ENCODE measurements at regions not wholly inside any gene's neighbourhood (a gene's known extent, or its start where the extent isn't known, plus 50 kb on each side); places are given as distances from the start of the nearest gene placed in this dataset.

DNA sequence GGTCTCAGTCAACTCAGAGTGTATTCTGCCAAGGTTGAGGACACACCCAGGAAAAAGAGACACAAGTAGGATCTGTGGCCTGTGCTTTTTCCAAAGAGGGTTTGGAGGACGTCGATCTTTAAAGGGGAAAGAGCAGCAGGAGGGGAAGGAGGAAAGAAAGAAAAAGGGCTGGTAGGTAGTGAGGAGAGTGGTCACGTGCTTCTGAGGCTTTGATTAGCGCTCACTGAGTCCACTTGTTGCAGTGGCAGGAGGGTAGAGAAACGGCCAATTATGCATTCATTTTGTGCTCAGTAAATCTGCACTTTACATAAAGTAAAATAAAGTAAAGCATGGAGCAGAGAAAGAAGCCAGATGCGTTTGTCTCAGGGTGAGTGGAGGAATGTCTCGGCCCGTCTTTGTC lies 126.0 kb upstream of the VSTM2B start:
- H3K4me1 ChIP-seq = no peaks in the 10 kb centered on the region
- TF ChIP-seq, protein P1, sequence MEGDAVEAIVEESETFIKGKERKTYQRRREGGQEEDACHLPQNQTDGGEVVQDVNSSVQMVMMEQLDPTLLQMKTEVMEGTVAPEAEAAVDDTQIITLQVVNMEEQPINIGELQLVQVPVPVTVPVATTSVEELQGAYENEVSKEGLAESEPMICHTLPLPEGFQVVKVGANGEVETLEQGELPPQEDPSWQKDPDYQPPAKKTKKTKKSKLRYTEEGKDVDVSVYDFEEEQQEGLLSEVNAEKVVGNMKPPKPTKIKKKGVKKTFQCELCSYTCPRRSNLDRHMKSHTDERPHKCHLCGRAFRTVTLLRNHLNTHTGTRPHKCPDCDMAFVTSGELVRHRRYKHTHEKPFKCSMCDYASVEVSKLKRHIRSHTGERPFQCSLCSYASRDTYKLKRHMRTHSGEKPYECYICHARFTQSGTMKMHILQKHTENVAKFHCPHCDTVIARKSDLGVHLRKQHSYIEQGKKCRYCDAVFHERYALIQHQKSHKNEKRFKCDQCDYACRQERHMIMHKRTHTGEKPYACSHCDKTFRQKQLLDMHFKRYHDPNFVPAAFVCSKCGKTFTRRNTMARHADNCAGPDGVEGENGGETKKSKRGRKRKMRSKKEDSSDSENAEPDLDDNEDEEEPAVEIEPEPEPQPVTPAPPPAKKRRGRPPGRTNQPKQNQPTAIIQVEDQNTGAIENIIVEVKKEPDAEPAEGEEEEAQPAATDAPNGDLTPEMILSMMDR (IDR thresholded peaks at IDR 0.05) = no peak
- TF ChIP-seq POLR2A (IDR thresholded peaks at IDR 0.05) = no peak
- DNase-seq = no peak
- no peaks in the 10 kb centered on the region for H3K36me3 ChIP-seq
- H3K27me3 ChIP-seq = no peaks in the 10 kb centered on the region
- H3K27ac ChIP-seq = no peak overlapping the region
- no peak overlapping the region for H3K4me3 ChIP-seq
- no peaks in the 10 kb centered on the region for H3K9me3 ChIP-seq

DNA sequence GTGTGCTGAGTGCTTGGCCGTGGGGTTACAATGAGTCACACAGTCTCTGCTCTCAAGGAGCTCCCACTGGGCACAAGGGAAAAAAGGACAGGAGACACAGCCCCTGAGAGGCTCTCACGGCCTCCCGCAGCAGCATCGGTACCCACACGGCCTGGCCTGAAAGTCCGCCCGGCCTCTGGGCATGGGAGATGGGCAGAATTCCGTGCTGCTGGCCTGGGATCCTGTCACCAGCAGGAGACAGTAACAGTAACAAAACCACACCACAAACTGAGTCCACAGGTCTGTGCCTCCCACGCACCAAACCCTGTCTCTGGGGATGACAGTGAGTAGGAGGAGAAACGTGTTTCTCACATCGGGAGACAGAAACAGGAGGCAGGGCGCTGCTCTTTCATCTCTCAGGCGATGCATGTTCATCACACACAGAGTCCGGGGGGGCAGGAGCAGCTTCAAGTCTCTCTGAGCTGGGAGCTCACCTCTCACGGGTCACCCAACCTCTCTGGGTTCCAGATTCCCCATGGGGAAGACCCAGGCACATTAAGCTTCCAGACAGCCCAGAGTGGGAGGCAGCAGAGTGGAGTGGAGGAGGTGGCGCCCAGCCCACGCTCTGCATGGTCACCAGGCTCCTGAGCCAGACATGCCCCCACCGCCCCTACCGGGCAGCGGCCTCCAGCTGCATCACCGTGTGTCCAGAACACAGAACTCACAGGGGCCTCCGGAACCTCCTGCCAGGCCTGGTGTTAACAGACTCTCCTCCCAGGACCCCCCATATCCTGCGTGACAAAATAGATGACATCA lies 124.7 kb upstream of the VSTM2B start:
- Histone ChIP-seq H3K9me3 (no peaks in the 10 kb centered on the region), H3K36me3 (no peaks in the 10 kb centered on the region), H3K27me3 (no peaks in the 10 kb centered on the region), H3K4me3 (no peak overlapping the region), H3K4me1 (no peaks in the 10 kb centered on the region), H3K27ac (no peak overlapping the region)
- TF ChIP-seq, protein P1 (IDR thresholded peaks at IDR 0.05) = no peak
- no peak for TF ChIP-seq POLR2A (IDR thresholded peaks at IDR 0.05)
- no peak for DNase-seq

DNA sequence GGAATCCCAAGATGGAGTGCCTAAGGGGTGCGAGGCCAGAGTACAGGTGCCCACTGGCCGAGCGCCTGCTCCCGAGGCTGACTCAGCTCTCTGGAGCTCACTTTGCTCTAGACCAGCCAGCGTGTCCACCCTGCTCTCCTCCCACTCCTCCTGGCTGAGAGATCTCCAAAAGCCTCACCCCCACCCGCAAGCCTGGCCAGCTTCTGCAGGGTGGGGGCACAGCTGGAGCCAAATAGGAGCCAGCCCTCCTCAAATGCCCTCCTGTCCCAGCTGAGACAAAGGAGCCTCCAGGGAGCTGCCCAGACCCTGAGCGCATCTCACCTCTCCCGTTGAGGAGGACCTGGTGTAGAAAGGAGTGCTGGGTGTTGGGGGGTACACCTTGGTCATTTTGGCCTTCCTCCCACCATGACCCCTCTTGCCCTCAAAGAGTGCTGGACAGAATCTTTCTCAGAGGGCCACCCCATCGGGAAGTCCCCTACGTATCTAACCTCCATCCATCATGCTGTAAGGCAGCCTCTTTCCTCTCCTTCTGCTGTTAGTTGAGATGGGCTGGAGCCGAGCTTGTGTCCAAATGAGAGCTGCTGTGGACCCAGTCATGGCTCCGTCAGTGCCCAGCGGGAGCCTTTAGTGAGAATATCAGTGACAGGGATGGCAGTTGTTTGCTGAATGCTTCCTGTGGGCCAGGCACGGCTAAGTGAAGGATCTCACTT lies 123.9 kb upstream of the VSTM2B start:
- H3K27me3 ChIP-seq = no peaks in the 10 kb centered on the region
- no peak for TF ChIP-seq POLR2A (IDR thresholded peaks at IDR 0.05)
- TF ChIP-seq, protein P1 (IDR thresholded peaks at IDR 0.05) = no peak
- H3K36me3 ChIP-seq = no peaks in the 10 kb centered on the region
- H3K4me3 ChIP-seq = no peak overlapping the region
- no peaks in the 10 kb centered on the region for H3K9me3 ChIP-seq
- no peak overlapping the region for H3K27ac ChIP-seq
- H3K4me1 ChIP-seq = no peaks in the 10 kb centered on the region
- no peak for DNase-seq

DNA sequence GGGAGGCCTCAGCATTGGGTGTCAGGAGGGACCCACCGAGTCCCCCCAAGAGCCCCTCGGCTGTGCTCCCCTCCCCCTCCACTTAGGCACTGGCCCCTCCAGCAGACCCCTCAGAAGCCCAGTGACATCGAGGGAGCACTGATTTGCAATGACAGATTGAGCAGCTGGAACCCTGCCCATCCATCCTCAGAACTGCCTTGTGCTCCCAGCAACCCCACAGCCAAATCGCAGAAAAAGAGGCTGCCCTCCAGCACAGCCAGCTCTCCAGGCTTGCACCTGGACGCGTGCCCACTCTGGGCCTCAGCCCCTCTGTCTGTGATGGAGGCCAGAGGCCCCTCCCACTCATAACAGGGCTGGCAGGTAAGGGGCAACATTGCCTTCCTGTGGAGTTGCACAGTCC lies 123.2 kb upstream of the VSTM2B start:
- no peak for DNase-seq
- Histone ChIP-seq H3K27me3 (no peaks in the 10 kb centered on the region), H3K27ac (no peak overlapping the region), H3K4me3 (no peak overlapping the region), H3K9me3 (no peaks in the 10 kb centered on the region), H3K36me3 (no peaks in the 10 kb centered on the region), H3K4me1 (no peaks in the 10 kb centered on the region)
- TF ChIP-seq POLR2A (IDR thresholded peaks at IDR 0.05) = no peak
- TF ChIP-seq, protein P1 (IDR thresholded peaks at IDR 0.05) = no peak

DNA sequence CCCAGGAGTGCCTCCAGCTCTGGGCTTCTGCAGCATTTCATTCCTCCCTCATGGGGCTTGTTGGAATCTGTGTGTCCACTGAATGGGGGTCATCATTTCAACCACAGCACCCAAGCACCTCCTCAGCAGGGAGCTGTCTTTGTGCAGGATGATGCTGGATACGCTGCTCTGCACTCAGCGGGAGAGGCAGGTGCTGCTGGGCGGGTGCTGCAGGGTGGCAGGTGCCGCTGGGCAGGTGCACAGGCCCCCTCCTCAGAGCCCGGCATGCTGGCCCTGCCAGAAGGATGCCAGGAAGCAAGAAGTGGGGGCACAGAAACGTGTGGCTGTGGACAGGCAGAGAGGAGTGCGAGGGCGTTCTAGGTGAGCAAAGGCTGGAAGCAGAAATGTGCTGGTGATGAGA lies 121.8 kb upstream of the VSTM2B start:
- no peak for TF ChIP-seq POLR2A (IDR thresholded peaks at IDR 0.05)
- TF ChIP-seq, protein P1 (IDR thresholded peaks at IDR 0.05) = no peak
- Histone ChIP-seq H3K27ac (no peak overlapping the region), H3K9me3 (no peaks in the 10 kb centered on the region), H3K4me1 (no peaks in the 10 kb centered on the region), H3K36me3 (no peaks in the 10 kb centered on the region), H3K4me3 (no peak overlapping the region), H3K27me3 (no peaks in the 10 kb centered on the region)
- DNase-seq = no peak

Data from Peyer's patch (tissue), 4 donors.